ENCODE measurements at regions not wholly inside any gene's neighbourhood (a gene's known extent, or its start where the extent isn't known, plus 50 kb on each side); places are given as distances from the start of the nearest gene placed in this dataset.

DNA sequence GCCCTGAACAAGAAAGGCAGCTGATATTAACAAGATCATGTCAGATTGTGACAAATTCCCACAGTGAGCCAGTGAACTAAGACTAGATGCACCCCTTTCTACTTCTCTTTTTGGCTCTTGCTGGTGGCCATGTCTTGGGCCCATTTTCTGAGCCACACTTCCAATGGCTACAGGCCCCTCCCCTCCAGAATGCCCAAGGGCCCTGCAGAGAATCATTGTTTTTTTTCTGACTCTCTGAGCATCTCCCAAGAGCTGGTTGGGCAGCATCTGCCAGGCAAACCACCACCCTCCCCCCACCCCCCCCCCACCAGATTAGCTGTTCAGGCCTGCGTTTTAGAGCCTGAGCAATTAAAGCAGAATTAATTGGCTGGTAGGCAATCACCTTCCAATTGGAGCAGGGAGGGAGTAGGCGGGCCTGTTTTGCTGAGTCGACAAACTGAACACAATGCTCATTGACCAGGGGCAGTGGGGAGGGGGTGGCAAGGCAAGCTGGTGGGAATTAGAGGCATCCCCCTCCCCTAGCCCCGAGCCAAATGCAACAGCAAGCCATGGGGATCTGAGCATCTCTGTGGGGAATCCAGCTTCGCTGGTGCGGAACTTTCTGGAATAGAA is 541.4 kb downstream of the MN1 start:
- Mint-ChIP-seq H3K4me3 (no peak overlapping the region), H3K36me3 (peaks cover 0 to 19% (median 4%) of the 10 kb centered on the region in 5 donors), H3K4me1 (peaks cover 0 to 4% (median 0%) of the 10 kb centered on the region in 7 donors), H3K27me3 (peaks cover 0 to 30% (median 29%) of the 10 kb centered on the region in 5 donors), H3K9me3 (peaks cover 7 to 33% (median 15%) of the 10 kb centered on the region in 11 donors), H3K27ac (no peak overlapping the region)
- no peaks in the 10 kb centered on the region for H3K27me3 ChIP-seq (ENCODE audit: control insufficient read depth in 2 of 2, insufficient read depth in 2 of 2, low read length in 2 of 2)
- no peaks in the 10 kb centered on the region for H3K4me1 ChIP-seq (ENCODE audit: control insufficient read depth in 2 of 2, insufficient read depth in 2 of 2, low read length in 2 of 2)
- H3K27ac ChIP-seq (ENCODE audit: low read depth, low read length) = no peak overlapping the region
- no peak overlapping the region for H3K4me3 ChIP-seq (ENCODE audit: low read length)
- H3K9me3 ChIP-seq (ENCODE audit: control insufficient read depth in 2 of 3, low read length in 3 of 3) = peaks cover 0 to 7% (median 0%) of the 10 kb centered on the region in 3 experiments
- DNase-seq (no peak), ATAC-seq (no peak)
- CTCF ChIA-PET = no interaction called here
- no peaks in the 10 kb centered on the region for H3K36me3 ChIP-seq (ENCODE audit: control insufficient read depth in 2 of 3, insufficient read depth in 3 of 3, low read length in 3 of 3)
- POLR2A ChIA-PET = interaction anchor here (0.6 kb wide), 1 partner anchor 75 kb away, joined by 3 read pairs; no protein-coding TSS in a partner anchor
- intact Hi-C loops (cut with micrococcal nuclease) = no loop called here

DNA sequence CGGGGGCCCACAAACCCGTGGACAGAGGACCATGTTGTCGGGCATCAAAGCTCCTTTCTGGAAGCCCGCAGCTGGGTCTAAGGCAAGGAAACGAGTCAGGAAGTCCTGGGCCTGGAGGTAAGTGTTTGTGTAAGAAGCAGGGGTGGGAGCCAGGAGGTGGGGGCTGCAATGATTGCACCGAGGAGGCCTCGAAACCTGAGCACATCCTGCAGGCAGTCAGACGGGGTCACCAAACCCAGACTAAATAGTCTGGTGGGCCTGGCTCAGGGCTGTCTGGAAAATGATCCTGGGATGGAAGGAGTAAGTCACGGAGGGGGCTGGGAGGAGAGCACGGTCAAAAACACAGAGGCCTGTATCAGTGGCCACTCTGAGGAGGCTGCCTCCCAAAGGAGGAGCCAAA is 539.2 kb downstream of the MN1 start:
- intact Hi-C loops (cut with micrococcal nuclease) = no loop called here
- Histone ChIP-seq H3K4me3 (ENCODE audit: low read length) (no peak overlapping the region), H3K27ac (ENCODE audit: low read depth, low read length) (no peak overlapping the region), H3K36me3 (ENCODE audit: control insufficient read depth in 2 of 3, insufficient read depth in 3 of 3, low read length in 3 of 3) (no peaks in the 10 kb centered on the region), H3K9me3 (ENCODE audit: control insufficient read depth in 2 of 3, low read length in 3 of 3) (no peaks in the 10 kb centered on the region), H3K4me1 (ENCODE audit: control insufficient read depth in 2 of 2, insufficient read depth in 2 of 2, low read length in 2 of 2) (no peaks in the 10 kb centered on the region), H3K27me3 (ENCODE audit: control insufficient read depth in 2 of 2, insufficient read depth in 2 of 2, low read length in 2 of 2) (no peaks in the 10 kb centered on the region)
- ChIA-PET CTCF (no interaction called here), POLR2A (no interaction called here)
- peaks cover 0 to 46% (median 24%) of the 10 kb centered on the region in 5 donors for H3K27me3 Mint-ChIP-seq
- peaks cover 0 to 4% (median 0%) of the 10 kb centered on the region in 7 donors for H3K4me1 Mint-ChIP-seq
- peaks cover 0 to 14% (median 0%) of the 10 kb centered on the region in 5 donors for H3K36me3 Mint-ChIP-seq
- ATAC-seq (no peak), DNase-seq (no peak)
- H3K4me3 Mint-ChIP-seq = no peak overlapping the region
- H3K27ac Mint-ChIP-seq = no peak overlapping the region
- H3K9me3 Mint-ChIP-seq = peaks cover 0 to 18% (median 6%) of the 10 kb centered on the region in 11 donors

DNA sequence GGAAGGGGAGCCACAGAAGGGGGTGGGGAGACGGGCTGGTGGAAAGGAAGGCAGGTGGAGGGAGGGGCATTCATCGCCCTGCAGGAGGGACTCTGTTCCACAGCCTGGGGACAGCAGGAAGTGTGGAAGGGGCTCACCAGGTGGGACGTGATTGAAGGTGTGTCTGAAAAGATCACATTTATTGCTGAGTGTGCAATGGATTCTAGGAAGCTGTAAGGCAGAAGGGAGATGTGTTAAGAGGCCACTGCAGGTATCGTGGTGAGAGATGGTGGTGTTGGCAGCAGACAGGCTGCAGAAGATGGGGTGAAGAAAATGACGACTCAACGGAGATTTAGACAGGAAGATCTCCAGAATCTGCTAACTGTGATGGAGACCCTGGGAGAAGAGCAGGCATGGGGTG is 537.4 kb downstream of the MN1 start:
- no peak for ATAC-seq
- Histone ChIP-seq H3K4me1 (ENCODE audit: control insufficient read depth in 2 of 2, insufficient read depth in 2 of 2, low read length in 2 of 2) (no peaks in the 10 kb centered on the region), H3K27me3 (ENCODE audit: control insufficient read depth in 2 of 2, insufficient read depth in 2 of 2, low read length in 2 of 2) (no peaks in the 10 kb centered on the region), H3K36me3 (ENCODE audit: control insufficient read depth in 2 of 3, insufficient read depth in 3 of 3, low read length in 3 of 3) (no peaks in the 10 kb centered on the region), H3K9me3 (ENCODE audit: control insufficient read depth in 2 of 3, low read length in 3 of 3) (no peaks in the 10 kb centered on the region), H3K27ac (ENCODE audit: low read depth, low read length) (no peak overlapping the region), H3K4me3 (ENCODE audit: low read length) (no peak overlapping the region)
- Mint-ChIP-seq H3K27ac (no peak overlapping the region), H3K4me3 (no peak overlapping the region), H3K36me3 (peaks cover 0 to 14% (median 0%) of the 10 kb centered on the region in 5 donors), H3K27me3 (peaks cover 0 to 40% (median 30%) of the 10 kb centered on the region in 5 donors), H3K9me3 (peaks cover 0 to 14% (median 6%) of the 10 kb centered on the region in 11 donors), H3K4me1 (peaks cover 0 to under 1% (median 0%) of the 10 kb centered on the region in 7 donors)
- intact Hi-C loops (cut with micrococcal nuclease) = no loop called here
- CTCF ChIA-PET = no interaction called here
- DNase-seq = no peak
- POLR2A ChIA-PET = no interaction called here

DNA sequence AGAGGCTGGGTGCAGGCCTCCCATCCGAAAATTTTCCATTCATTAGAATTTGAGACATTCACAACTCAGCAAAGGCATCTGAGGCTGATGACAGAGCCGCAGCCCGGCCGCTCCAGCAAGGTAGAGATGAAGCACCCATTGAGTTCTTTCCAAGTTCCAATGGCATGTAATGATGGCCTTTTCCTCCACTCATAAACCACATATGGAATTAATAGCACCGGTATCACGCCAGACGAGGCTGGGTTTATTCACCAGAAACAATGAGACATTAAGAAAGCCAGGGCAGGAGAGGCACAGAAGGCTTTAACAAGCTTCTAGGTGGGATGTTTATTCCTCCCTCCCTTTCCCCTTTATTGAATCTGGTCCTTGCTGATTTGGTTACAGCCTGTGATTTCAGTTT is 534.4 kb downstream of the MN1 start:
- Histone ChIP-seq H3K27me3 (ENCODE audit: control insufficient read depth in 2 of 2, insufficient read depth in 2 of 2, low read length in 2 of 2) (no peaks in the 10 kb centered on the region), H3K36me3 (ENCODE audit: control insufficient read depth in 2 of 3, insufficient read depth in 3 of 3, low read length in 3 of 3) (no peaks in the 10 kb centered on the region), H3K4me3 (ENCODE audit: low read length) (no peak overlapping the region), H3K4me1 (ENCODE audit: control insufficient read depth in 2 of 2, insufficient read depth in 2 of 2, low read length in 2 of 2) (no peaks in the 10 kb centered on the region), H3K27ac (ENCODE audit: low read depth, low read length) (no peak overlapping the region), H3K9me3 (ENCODE audit: control insufficient read depth in 2 of 3, low read length in 3 of 3) (no peaks in the 10 kb centered on the region)
- DNase-seq (no peak), ATAC-seq (no peak)
- intact Hi-C loops (cut with micrococcal nuclease) = no loop called here
- ChIA-PET CTCF (no interaction called here), POLR2A (no interaction called here)
- Mint-ChIP-seq H3K27ac (no peak overlapping the region), H3K27me3 (peaks cover 5 to 44% (median 36%) of the 10 kb centered on the region in 5 donors), H3K4me1 (no peaks in the 10 kb centered on the region), H3K36me3 (peaks cover 0 to 14% (median 0%) of the 10 kb centered on the region in 5 donors), H3K9me3 (peaks cover 0 to 13% (median 6%) of the 10 kb centered on the region in 11 donors), H3K4me3 (no peak overlapping the region)

DNA sequence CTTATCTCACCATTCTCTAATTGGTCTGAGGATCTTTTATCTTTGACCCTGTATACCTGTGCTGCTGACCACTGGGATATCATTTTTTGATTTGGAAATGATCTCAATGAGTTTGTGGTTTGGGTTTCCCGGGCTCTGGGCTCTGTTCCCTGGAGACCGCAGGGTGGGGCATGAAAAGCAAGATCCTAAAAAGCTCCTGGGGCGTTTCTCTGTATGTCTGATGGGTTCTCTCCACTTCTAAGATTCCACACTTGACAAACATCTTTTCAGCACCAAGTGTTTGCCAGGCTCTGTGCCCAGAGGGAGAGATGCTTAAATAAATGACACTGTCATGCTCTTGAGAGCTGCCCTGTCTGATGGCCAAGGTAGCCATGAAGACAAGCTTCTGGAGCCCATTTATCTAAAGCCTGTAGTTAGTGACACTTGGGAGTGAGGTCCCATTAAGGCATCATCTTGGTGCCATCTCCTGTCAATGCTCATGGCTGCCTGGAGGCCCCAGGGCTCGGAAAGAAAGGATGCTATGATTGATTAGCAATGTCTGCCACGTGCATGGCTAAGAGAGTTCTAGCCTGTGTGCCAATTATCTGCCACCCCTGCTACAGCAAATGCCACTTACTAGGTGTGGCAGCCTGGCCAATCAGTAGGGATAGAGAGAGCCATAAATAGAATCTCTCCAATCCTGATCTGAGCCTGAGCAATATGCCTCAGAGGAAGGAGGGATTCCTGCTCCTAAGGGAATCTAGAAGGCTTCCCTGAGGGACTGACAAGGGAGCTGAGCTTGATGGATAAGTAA is 531.6 kb downstream of the MN1 start:
- DNase-seq (no peak), ATAC-seq (no peak)
- intact Hi-C loops (cut with micrococcal nuclease) = no loop called here
- CTCF ChIA-PET = no interaction called here
- Mint-ChIP-seq H3K4me3 (no peak overlapping the region), H3K4me1 (no peaks in the 10 kb centered on the region), H3K27ac (no peak overlapping the region), H3K27me3 (peaks cover 8 to 40% (median 37%) of the 10 kb centered on the region in 5 donors), H3K36me3 (no peaks in the 10 kb centered on the region), H3K9me3 (peaks cover 0 to 8% (median 0%) of the 10 kb centered on the region in 11 donors)
- Histone ChIP-seq H3K36me3 (ENCODE audit: control insufficient read depth in 2 of 3, insufficient read depth in 3 of 3, low read length in 3 of 3) (no peaks in the 10 kb centered on the region), H3K27me3 (ENCODE audit: control insufficient read depth in 2 of 2, insufficient read depth in 2 of 2, low read length in 2 of 2) (no peaks in the 10 kb centered on the region), H3K4me1 (ENCODE audit: control insufficient read depth in 2 of 2, insufficient read depth in 2 of 2, low read length in 2 of 2) (no peaks in the 10 kb centered on the region), H3K9me3 (ENCODE audit: control insufficient read depth in 2 of 3, low read length in 3 of 3) (no peaks in the 10 kb centered on the region), H3K27ac (ENCODE audit: low read depth, low read length) (no peak overlapping the region), H3K4me3 (ENCODE audit: low read length) (no peak overlapping the region)
- POLR2A ChIA-PET = no interaction called here

DNA sequence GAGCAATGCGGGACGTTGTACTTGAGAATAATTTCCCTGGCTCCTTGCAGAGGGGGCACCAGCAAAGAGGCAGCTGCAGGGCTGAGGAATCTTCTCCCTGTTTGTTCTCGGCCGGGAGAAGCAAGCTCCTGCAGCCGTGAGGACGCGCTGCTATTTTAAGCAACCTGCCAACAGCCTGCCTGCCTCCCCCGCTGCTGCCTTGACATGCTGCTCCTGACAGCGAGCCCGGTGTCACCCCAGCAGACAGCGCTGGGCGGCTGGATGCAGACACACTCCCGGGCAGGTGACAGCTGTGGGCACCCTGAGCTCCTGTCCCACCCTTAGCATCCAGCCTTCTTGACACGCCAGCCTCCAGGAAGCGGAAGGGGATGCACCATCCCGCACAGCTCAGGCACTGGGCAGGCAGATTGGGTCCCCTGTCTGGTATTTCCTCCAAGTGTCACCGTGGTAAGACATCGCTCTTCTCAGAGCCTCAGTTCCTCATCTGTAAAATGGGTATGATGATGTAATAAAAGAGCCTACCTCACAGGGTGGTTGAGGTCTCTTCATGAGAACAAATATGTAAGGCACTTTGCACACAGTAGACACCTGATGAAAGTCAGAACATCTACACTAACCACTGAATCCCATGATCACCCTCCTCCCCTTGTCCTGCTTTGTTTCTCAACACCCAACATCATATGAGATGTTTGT is 530.6 kb downstream of the MN1 start:
- no peak for DNase-seq
- intact Hi-C loops (cut with micrococcal nuclease) = no loop called here
- peaks cover 0 to 11% (median 0%) of the 10 kb centered on the region in 11 donors for H3K9me3 Mint-ChIP-seq
- peaks cover 8 to 47% (median 36%) of the 10 kb centered on the region in 5 donors for H3K27me3 Mint-ChIP-seq
- Histone ChIP-seq H3K4me3 (ENCODE audit: low read length) (no peak overlapping the region), H3K4me1 (ENCODE audit: control insufficient read depth in 2 of 2, insufficient read depth in 2 of 2, low read length in 2 of 2) (no peaks in the 10 kb centered on the region), H3K27ac (ENCODE audit: low read depth, low read length) (no peak overlapping the region), H3K36me3 (ENCODE audit: control insufficient read depth in 2 of 3, insufficient read depth in 3 of 3, low read length in 3 of 3) (no peaks in the 10 kb centered on the region), H3K27me3 (ENCODE audit: control insufficient read depth in 2 of 2, insufficient read depth in 2 of 2, low read length in 2 of 2) (no peaks in the 10 kb centered on the region), H3K9me3 (ENCODE audit: control insufficient read depth in 2 of 3, low read length in 3 of 3) (no peaks in the 10 kb centered on the region)
- ATAC-seq = no peak
- ChIA-PET CTCF (no interaction called here), POLR2A (no interaction called here)
- H3K4me1 Mint-ChIP-seq = no peaks in the 10 kb centered on the region
- H3K36me3 Mint-ChIP-seq = no peaks in the 10 kb centered on the region
- H3K27ac Mint-ChIP-seq = no peak overlapping the region
- no peak overlapping the region for H3K4me3 Mint-ChIP-seq

All from naive thymus-derived CD4-positive, alpha-beta T cell (primary cell).